GM23248 (cell line): ENCODE measurements at regions not wholly inside any gene's neighbourhood (a gene's known extent, or its start where the extent isn't known, plus 50 kb on each side); places are given as distances from the start of the nearest gene placed in this dataset.

Experiments
- EZH2 ChIP-seq: fragments of 200-600 bp; sonication (generic); IDR thresholded peaks from 2 replicates; pipeline ENCODE4 v1.6.1; 2018; ENCODE audit warnings: antibody characterized with exemption, mild to moderate bottlenecking; ENCODE audit not compliant: insufficient read depth, poor library complexity, severe bottlenecking
- EZH2phosphoT487 ChIP-seq: fragments of 200-600 bp; sonication (generic); IDR thresholded peaks from 2 replicates; pipeline ENCODE4 v1.6.1; 2018; ENCODE audit warnings: antibody characterized with exemption, moderate library complexity, mild to moderate bottlenecking, low read depth; ENCODE audit not compliant: insufficient read depth

DNA sequence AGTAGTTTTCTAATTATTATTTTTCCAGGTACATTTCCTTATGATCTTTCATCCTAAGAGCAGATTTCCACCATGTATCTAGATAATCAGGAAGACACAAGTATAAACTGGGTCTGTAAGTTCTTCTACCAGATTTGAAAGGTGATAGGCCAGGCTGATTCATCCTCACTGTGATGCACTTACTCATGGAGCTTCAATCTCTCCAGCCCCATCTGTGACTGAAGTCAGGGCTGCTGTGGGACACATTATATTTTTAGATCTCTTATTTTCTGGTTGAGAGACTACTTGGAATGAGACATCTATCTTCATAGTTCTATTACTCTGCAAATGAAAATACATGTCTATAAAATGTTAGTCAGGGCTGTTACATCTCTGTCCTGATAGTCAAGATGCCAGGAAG, 85.5 kb upstream of the SLC25A13 start:
- TF ChIP-seq EZH2phosphoT487: no peak
- no peak for TF ChIP-seq EZH2
